ENCODE measurements at regions not wholly inside any gene's neighbourhood (a gene's known extent, or its start where the extent isn't known, plus 50 kb on each side); places are given as distances from the start of the nearest gene placed in this dataset.

DNA sequence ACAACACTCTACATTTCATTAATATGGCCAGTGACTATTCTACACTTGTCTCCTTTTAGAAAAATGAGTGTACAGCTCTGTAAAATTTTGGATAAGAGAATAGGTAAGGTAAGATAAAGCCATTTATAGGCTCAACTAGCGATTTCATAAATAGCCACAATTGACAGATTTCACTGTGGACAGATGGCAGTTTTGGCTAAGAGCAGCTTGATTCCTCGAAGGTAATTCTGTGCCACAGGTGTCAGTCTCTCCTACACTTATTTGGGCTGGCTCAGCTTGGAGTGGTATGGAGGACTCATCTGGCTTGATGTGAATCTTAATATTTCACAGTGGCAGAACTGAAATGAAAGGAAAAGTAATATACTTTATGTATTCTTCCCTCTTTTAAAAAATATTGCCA, 536.7 kb upstream of the TBL1XR1 start:
- CTCF ChIA-PET = no interaction called here
- no peak for FAIRE-seq
- Histone ChIP-seq H2AFZ (ENCODE audit: low read depth, low read length) (no peak overlapping the region), H3K36me3 (ENCODE audit: control insufficient read depth in 2 of 2, extremely low read depth in 1 of 2, insufficient read depth in 2 of 2, low read length in 2 of 2) (no peaks in the 10 kb centered on the region), H3K9me3 (replicated peaks; ENCODE audit: control insufficient read depth, insufficient read depth, low read length) (no peaks in the 10 kb centered on the region), H3K9ac (replicated peaks; ENCODE audit: extremely low read depth, insufficient read depth, low read length) (no peak overlapping the region), H3K27ac (ENCODE audit: insufficient read depth, low read depth, low read length) (no peak overlapping the region), H3K4me2 (ENCODE audit: insufficient read depth, low read length) (no peak overlapping the region), H3K4me1 (ENCODE audit: control insufficient read depth, extremely low read depth, insufficient read depth, low read length) (no peaks in the 10 kb centered on the region), H3K27me3 (ENCODE audit: control insufficient read depth in 2 of 2, insufficient read depth in 2 of 2, low read length in 2 of 2) (no peaks in the 10 kb centered on the region), H3K79me2 (ENCODE audit: control insufficient read depth, insufficient read depth, low read length) (no peaks in the 10 kb centered on the region), H4K20me1 (replicated peaks; ENCODE audit: control insufficient read depth, extremely low read depth, insufficient read depth, low read length) (no peaks in the 10 kb centered on the region), H3K9me1 (replicated peaks; ENCODE audit: control insufficient read depth, extremely low read depth, insufficient read depth, low read length) (no peaks in the 10 kb centered on the region), H3K4me3 (replicated peaks in 1 of 3; ENCODE audit: insufficient read depth in 1 of 3, low read depth in 1 of 3, low read length in 3 of 3) (no peak overlapping the region)
- DNase-seq (ENCODE audit: low read depth, low spot score) = no peak
- dilution Hi-C loops (cut with MboI; ENCODE audit: extremely low pct_ligation_motif_present, low sequenced_read_pairs) (no loop called here), intact Hi-C loops (cut with micrococcal nuclease) (no loop called here)
- POLR2A ChIA-PET = no interaction called here
- TF ChIP-seq JUN (IDR thresholded peaks at IDR 0.05; ENCODE audit: borderline replicate concordance, insufficient read depth, insufficient read length, low read depth) (no peak), EZH2 (IDR thresholded peaks at IDR 0.05; ENCODE audit: borderline replicate concordance, low read depth, low read length, severe bottlenecking) (no peak), POLR2A (IDR thresholded peaks at IDR 0.05; ENCODE audit: low read depth, low read length) (no peak), FOS (IDR thresholded peaks at IDR 0.05; ENCODE audit: borderline replicate concordance, insufficient read depth, low read length) (no peak), MYC (IDR thresholded peaks at IDR 0.05; ENCODE audit: low read depth, low read length) (no peak), POLR2AphosphoS5 (IDR thresholded peaks at IDR 0.05; ENCODE audit: insufficient read depth, low read depth, low read length) (no peak), GATA2 (IDR thresholded peaks at IDR 0.05; ENCODE audit: insufficient read depth, insufficient read length, low read depth, low read length) (no peak)
- TF ChIP-seq, protein P1, sequence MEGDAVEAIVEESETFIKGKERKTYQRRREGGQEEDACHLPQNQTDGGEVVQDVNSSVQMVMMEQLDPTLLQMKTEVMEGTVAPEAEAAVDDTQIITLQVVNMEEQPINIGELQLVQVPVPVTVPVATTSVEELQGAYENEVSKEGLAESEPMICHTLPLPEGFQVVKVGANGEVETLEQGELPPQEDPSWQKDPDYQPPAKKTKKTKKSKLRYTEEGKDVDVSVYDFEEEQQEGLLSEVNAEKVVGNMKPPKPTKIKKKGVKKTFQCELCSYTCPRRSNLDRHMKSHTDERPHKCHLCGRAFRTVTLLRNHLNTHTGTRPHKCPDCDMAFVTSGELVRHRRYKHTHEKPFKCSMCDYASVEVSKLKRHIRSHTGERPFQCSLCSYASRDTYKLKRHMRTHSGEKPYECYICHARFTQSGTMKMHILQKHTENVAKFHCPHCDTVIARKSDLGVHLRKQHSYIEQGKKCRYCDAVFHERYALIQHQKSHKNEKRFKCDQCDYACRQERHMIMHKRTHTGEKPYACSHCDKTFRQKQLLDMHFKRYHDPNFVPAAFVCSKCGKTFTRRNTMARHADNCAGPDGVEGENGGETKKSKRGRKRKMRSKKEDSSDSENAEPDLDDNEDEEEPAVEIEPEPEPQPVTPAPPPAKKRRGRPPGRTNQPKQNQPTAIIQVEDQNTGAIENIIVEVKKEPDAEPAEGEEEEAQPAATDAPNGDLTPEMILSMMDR (IDR thresholded peaks at IDR 0.05; ENCODE audit: extremely low read depth in 1 of 2, insufficient read depth in 1 of 2, low read depth in 1 of 2, low read length in 2 of 2) = no peak
- TF ChIP-seq, protein P2, sequence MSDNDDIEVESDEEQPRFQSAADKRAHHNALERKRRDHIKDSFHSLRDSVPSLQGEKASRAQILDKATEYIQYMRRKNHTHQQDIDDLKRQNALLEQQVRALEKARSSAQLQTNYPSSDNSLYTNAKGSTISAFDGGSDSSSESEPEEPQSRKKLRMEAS (IDR thresholded peaks at IDR 0.05; ENCODE audit: insufficient read depth, insufficient read length) = no peak
- BruUV-seq (replicated peaks) = no TSS peak
